NB4 (cell line): ENCODE measurements at regions not wholly inside any gene's neighbourhood (a gene's known extent, or its start where the extent isn't known, plus 50 kb on each side); places are given as distances from the start of the nearest gene placed in this dataset.

Source experiments
- DNase-seq: peaks from one replicate; pipeline ENCODE4 v3.0.0; 2010; ENCODE audit warnings: low read depth
- H3K4me3 ChIP-seq: one replicate; pipeline ENCODE4 v1.5.1; 2011; ENCODE audit warnings: mild to moderate bottlenecking, low read depth, low read length, moderate library complexity
- MYC ChIP-seq: IDR thresholded peaks from 2 replicates; pipeline ENCODE4 v1.6.1; 2011; ENCODE audit warnings: low read depth, low read length
- POLR2A ChIP-seq: IDR thresholded peaks from 2 replicates; pipeline ENCODE4 v1.6.1; 2011; ENCODE audit warnings: mild to moderate bottlenecking; ENCODE audit not compliant: insufficient read length; ENCODE audit errors: extremely low read depth
- TF ChIP-seq, protein P1 (sequence below): IDR thresholded peaks from 2 replicates; pipeline ENCODE4 v1.6.1; 2011; ENCODE audit warnings: low read depth, low read length
- TF ChIP-seq, protein P2 (sequence below): IDR thresholded peaks from one replicate; pipeline ENCODE4 v1.5.1; 2012; ENCODE audit warnings: low read depth, low read length

DNA sequence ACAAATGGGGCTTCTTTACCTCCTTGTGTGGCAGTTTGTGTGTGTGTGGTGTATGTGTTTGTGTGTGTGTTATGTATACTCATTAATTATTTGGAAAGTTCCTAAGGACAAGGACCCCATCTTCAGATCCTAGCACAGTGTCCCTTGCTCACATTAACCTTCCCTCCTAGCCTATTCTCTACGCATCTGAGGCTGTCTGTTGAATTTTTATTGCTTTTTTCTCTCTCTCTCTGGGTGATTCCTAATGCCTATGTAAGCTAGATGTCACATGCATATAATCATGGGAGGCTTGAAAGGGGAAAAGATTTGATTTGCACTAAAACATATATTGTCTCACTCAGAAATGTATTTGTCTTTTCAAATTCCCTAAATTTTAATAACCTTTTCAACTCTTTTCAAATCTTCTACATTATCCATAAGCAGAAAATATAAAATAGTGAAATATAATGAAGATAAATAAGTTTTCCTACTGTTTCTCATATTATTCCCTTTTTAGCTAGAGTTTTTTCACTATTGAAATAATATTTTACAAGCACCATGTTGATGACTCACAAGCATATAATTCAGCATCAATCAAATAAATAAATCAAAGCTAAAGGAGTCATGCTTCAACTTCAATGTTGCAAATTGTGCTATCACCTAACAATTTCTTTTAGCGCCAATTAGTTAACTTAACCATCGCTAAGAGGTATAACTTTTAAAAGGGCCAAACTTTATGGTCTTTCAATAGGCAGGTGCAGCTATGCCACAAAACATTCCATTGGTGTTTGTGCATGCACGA lies 199.0 kb upstream of the ERBB4 start:
- TF ChIP-seq MYC (no peak), POLR2A (no peak)
- TF ChIP-seq, protein P1, sequence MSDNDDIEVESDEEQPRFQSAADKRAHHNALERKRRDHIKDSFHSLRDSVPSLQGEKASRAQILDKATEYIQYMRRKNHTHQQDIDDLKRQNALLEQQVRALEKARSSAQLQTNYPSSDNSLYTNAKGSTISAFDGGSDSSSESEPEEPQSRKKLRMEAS = no peak
- TF ChIP-seq, protein P2, sequence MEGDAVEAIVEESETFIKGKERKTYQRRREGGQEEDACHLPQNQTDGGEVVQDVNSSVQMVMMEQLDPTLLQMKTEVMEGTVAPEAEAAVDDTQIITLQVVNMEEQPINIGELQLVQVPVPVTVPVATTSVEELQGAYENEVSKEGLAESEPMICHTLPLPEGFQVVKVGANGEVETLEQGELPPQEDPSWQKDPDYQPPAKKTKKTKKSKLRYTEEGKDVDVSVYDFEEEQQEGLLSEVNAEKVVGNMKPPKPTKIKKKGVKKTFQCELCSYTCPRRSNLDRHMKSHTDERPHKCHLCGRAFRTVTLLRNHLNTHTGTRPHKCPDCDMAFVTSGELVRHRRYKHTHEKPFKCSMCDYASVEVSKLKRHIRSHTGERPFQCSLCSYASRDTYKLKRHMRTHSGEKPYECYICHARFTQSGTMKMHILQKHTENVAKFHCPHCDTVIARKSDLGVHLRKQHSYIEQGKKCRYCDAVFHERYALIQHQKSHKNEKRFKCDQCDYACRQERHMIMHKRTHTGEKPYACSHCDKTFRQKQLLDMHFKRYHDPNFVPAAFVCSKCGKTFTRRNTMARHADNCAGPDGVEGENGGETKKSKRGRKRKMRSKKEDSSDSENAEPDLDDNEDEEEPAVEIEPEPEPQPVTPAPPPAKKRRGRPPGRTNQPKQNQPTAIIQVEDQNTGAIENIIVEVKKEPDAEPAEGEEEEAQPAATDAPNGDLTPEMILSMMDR = no peak

GRCh38 chr2:212736385-212736726 lies 197.8 kb upstream of the ERBB4 start:
- no peak overlapping the region for H3K4me3 ChIP-seq
- TF ChIP-seq, protein P1 = no peak
- TF ChIP-seq, protein P2 = no peak
- TF ChIP-seq POLR2A (no peak), MYC (no peak)
- DNase-seq = no peak

More for the DNA sequence above, 199.0 kb upstream of the ERBB4 start:
- no peak overlapping the region for H3K4me3 ChIP-seq
- no peak for DNase-seq

GRCh38 chr2:212733273-212733672 lies 194.7 kb upstream of the ERBB4 start:
- TF ChIP-seq, protein P2 = no peak
- TF ChIP-seq POLR2A (no peak), MYC (no peak)
- TF ChIP-seq, protein P1 = no peak
- H3K4me3 ChIP-seq = no peak overlapping the region
- no peak for DNase-seq

DNA sequence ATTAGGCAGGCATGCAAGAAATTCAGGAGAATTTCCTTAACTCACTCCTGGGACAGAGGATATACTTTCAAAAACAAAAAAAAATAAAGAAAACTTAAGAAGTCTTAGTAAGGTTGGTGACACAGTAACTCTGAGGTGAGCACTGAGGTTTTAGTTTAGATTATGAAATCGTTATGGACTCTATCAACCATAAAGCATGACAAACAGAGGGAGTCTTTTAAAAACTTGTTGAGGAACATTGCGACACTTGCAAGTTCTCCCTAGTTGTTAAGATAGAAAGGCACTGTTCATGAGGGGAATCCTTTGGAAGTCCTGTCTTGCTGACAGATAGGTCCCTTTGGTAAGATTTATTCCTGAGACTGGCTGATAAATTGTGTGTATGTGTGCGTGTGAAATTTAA lies 194.3 kb upstream of the ERBB4 start:
- TF ChIP-seq, protein P1 = no peak
- TF ChIP-seq POLR2A (no peak), MYC (no peak)
- TF ChIP-seq, protein P2 = no peak
- peak; percentile 24 for DNase-seq
- no peak overlapping the region for H3K4me3 ChIP-seq

DNA sequence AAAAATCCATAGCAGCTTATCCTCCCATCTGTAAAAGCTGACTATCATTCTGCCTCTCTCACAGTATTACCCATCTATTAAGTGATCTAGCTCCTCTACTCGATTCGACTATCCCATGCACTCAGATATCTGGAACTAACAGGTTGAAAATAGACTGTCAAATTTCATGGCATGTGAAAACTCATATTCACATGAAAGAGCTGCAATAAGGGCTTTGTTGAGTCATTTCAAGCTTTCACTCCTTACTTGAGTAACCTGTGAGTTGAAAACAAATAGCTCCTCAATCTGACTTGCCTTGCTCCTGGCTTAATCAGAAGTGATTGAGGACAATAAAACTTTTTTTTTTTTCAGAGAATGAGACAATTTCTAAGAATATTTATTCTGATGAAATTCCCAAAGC lies 192.4 kb upstream of the ERBB4 start:
- TF ChIP-seq, protein P2 = no peak
- TF ChIP-seq, protein P1 = no peak
- TF ChIP-seq POLR2A (no peak), MYC (no peak)
- H3K4me3 ChIP-seq = no peak overlapping the region
- no peak for DNase-seq

DNA sequence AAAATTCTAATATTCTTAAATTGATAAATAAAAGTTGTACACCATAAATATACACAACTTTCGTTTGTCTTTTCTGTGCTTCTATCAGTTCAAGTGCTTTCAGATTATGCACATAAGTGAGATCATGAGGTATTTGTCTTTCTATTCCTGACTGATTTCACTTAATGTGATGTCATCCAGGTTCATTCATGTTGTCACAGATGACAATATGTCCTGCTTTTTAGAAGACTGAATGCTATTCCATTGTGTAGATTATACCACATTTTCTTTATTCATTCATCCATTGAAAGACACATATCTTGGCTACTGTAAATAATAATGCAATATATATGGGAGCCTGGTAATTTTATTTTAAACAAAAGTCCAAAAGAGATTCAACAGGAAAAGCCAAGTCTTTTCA lies 190.1 kb upstream of the ERBB4 start:
- H3K4me3 ChIP-seq = no peak overlapping the region
- no peak for DNase-seq
- TF ChIP-seq, protein P2 = no peak
- TF ChIP-seq, protein P1 = no peak
- TF ChIP-seq MYC (no peak), POLR2A (no peak)
